Mammary epithelial cell (primary cell): ENCODE measurements at regions not wholly inside any gene's neighbourhood (a gene's known extent, or its start where the extent isn't known, plus 50 kb on each side); places are given as distances from the start of the nearest gene placed in this dataset.

Experiments
- EZH2 ChIP-seq: IDR thresholded peaks from 2 replicates; pipeline ENCODE4 v1.6.1; 2012; ENCODE audit warnings: low read length, inconsistent platforms, borderline replicate concordance
- TF ChIP-seq, protein P1 (sequence below), 2 donors: IDR thresholded peaks in 1 of 2; conservative IDR thresholded peaks in 1 of 2; 2 replicates each; pipeline ENCODE4 v1.5.1; 2011 to 2012; ENCODE audit warnings: inconsistent platforms in 2 of 2, low read length in 2 of 2, mild to moderate bottlenecking in 2 of 2, control low read depth in 1 of 2, low read depth in 1 of 2; ENCODE audit not compliant: insufficient read depth in 1 of 2; ENCODE audit errors: extremely low read depth in 1 of 2

DNA sequence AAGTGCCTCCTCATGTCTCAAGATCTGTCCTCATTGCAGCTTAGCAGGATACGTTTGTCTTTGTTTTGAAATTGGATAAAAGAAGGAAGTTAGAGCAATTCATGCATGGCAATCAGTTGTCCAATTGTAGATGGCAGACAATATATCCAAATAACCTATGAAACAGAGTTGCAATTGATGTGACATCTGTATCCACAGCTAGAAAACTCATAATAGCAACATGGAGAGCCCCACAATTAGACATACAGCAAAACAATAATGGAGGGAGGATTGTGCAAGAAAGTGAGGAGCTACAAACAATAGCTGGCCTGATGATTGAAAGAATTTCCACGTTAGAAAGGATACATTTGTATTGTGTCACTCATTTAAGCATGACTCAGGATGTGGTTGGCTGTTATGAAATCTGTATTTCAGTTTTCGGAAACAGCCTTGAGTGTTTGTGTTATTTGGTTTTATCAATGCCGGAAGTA, 132.0 kb downstream of the FAM174A start:
- TF ChIP-seq, protein P1, sequence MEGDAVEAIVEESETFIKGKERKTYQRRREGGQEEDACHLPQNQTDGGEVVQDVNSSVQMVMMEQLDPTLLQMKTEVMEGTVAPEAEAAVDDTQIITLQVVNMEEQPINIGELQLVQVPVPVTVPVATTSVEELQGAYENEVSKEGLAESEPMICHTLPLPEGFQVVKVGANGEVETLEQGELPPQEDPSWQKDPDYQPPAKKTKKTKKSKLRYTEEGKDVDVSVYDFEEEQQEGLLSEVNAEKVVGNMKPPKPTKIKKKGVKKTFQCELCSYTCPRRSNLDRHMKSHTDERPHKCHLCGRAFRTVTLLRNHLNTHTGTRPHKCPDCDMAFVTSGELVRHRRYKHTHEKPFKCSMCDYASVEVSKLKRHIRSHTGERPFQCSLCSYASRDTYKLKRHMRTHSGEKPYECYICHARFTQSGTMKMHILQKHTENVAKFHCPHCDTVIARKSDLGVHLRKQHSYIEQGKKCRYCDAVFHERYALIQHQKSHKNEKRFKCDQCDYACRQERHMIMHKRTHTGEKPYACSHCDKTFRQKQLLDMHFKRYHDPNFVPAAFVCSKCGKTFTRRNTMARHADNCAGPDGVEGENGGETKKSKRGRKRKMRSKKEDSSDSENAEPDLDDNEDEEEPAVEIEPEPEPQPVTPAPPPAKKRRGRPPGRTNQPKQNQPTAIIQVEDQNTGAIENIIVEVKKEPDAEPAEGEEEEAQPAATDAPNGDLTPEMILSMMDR (conservative IDR thresholded peaks at IDR 0.05 in 1 of 2, IDR thresholded peaks at IDR 0.05 in 1 of 2; ENCODE audit: extremely low read depth in 1 of 2, insufficient read depth in 1 of 2, low read depth in 1 of 2, low read length in 2 of 2) = no peak
- no peak for TF ChIP-seq EZH2
